22Rv1 (cell line): ENCODE measurements at regions not wholly inside any gene's neighbourhood (a gene's known extent, or its start where the extent isn't known, plus 50 kb on each side); places are given as distances from the start of the nearest gene placed in this dataset.

Source experiments
- ZFX ChIP-seq: fragments of 450-650 bp; IDR thresholded peaks from 2 replicates; pipeline ENCODE4 v1.6.1; 2017; ENCODE audit warnings: antibody characterized with exemption, borderline replicate concordance
- TF ChIP-seq, protein P1 (sequence below): fragments of 450-650 bp; IDR thresholded peaks from 2 replicates; pipeline ENCODE4 v1.5.1; 2017; ENCODE audit warnings: mild to moderate bottlenecking

GRCh38 chr7:46218461-46219200, 297.6 kb upstream of the IGFBP3 start:
- TF ChIP-seq, protein P1, sequence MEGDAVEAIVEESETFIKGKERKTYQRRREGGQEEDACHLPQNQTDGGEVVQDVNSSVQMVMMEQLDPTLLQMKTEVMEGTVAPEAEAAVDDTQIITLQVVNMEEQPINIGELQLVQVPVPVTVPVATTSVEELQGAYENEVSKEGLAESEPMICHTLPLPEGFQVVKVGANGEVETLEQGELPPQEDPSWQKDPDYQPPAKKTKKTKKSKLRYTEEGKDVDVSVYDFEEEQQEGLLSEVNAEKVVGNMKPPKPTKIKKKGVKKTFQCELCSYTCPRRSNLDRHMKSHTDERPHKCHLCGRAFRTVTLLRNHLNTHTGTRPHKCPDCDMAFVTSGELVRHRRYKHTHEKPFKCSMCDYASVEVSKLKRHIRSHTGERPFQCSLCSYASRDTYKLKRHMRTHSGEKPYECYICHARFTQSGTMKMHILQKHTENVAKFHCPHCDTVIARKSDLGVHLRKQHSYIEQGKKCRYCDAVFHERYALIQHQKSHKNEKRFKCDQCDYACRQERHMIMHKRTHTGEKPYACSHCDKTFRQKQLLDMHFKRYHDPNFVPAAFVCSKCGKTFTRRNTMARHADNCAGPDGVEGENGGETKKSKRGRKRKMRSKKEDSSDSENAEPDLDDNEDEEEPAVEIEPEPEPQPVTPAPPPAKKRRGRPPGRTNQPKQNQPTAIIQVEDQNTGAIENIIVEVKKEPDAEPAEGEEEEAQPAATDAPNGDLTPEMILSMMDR: no peak
- TF ChIP-seq ZFX: no peak
